Thoracic aorta (tissue), 2 donors: ENCODE measurements at regions not wholly inside any gene's neighbourhood (a gene's known extent, or its start where the extent isn't known, plus 50 kb on each side); places are given as distances from the start of the nearest gene placed in this dataset.

Experiments
- ATAC-seq: fragments of 150-250 bp; one replicate; pipeline ENCODE4 v1.8.0; 2017; ENCODE audit warnings: low read depth; ENCODE audit not compliant: insufficient number of reproducible peaks, low FRiP score
- DNase-seq: peaks from one replicate; pipeline ENCODE4 v3.0.0-alpha.2; 2020; ENCODE audit warnings: low spot score
- H3K27ac ChIP-seq, 2 donors: fragments of 200-600 bp; sonication (generic); 1 replicate in 1 of 2; 2 replicates in 1 of 2; pipeline ENCODE4 v1.5.1; 2016; ENCODE audit warnings: mild to moderate bottlenecking in 2 of 2, moderate library complexity in 2 of 2
- H3K27me3 ChIP-seq: fragments of 200-600 bp; sonication (generic); replicated peaks from 2 replicates; pipeline ENCODE4 v1.6.0; 2016; ENCODE audit warnings: mild to moderate bottlenecking; ENCODE audit not compliant: insufficient read depth
- H3K36me3 ChIP-seq: fragments of 200-600 bp; sonication (generic); one replicate; pipeline ENCODE4 v1.5.1; 2016
- H3K4me1 ChIP-seq, 2 donors: fragments of 200-600 bp; sonication (generic); 1 replicate in 1 of 2; 2 replicates in 1 of 2; pipeline versions ENCODE4 v1.5.1 to v1.6.0; 2016; ENCODE audit warnings: low read depth in 2 of 2, mild to moderate bottlenecking in 1 of 2; ENCODE audit not compliant: control insufficient read depth in 1 of 2
- H3K4me3 ChIP-seq: fragments of 200-600 bp; sonication (generic); 2 replicates; pipeline ENCODE4 v1.5.1; 2016; ENCODE audit warnings: mild to moderate bottlenecking
- H3K9me3 ChIP-seq: fragments of 200-600 bp; sonication (generic); 2 replicates; pipeline ENCODE4 v1.5.1; 2016
- TF ChIP-seq, protein P1 (sequence below): fragments of 200-600 bp; sonication (generic); IDR thresholded peaks from one replicate; pipeline ENCODE4 v1.5.1; 2019; ENCODE audit warnings: antibody characterized with exemption

GRCh38 chr17:70407506-70407905 is 238.2 kb downstream of the KCNJ2 start:
- TF ChIP-seq, protein P1, sequence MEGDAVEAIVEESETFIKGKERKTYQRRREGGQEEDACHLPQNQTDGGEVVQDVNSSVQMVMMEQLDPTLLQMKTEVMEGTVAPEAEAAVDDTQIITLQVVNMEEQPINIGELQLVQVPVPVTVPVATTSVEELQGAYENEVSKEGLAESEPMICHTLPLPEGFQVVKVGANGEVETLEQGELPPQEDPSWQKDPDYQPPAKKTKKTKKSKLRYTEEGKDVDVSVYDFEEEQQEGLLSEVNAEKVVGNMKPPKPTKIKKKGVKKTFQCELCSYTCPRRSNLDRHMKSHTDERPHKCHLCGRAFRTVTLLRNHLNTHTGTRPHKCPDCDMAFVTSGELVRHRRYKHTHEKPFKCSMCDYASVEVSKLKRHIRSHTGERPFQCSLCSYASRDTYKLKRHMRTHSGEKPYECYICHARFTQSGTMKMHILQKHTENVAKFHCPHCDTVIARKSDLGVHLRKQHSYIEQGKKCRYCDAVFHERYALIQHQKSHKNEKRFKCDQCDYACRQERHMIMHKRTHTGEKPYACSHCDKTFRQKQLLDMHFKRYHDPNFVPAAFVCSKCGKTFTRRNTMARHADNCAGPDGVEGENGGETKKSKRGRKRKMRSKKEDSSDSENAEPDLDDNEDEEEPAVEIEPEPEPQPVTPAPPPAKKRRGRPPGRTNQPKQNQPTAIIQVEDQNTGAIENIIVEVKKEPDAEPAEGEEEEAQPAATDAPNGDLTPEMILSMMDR, result no peak
- Histone ChIP-seq H3K4me1 (no peaks in the 10 kb centered on the region), H3K9me3 (no peaks in the 10 kb centered on the region), H3K36me3 (no peaks in the 10 kb centered on the region), H3K27me3 (no peaks in the 10 kb centered on the region), H3K27ac (no peak overlapping the region), H3K4me3 (no peak overlapping the region)
- DNase-seq (no peak), ATAC-seq (no peak)

DNA sequence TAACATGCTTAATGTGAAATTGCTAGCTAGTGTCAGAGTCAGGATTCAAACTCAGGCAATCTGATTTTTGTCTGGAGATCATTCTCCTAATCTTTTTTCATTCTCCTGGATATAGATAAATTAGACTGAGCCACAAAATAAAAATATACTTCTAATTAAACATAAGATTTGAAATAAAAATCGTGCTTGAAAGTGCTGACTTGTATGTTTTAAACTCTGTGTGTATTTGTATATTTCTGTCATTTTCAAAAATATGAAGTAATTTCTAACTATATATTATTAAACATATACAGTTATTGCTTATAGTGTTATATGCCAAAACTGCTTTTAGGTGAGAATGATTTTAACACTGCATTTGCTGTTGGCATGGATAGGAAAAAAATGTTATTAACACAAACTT is 239.4 kb downstream of the KCNJ2 start:
- H3K27me3 ChIP-seq, result no peaks in the 10 kb centered on the region
- no peak overlapping the region for H3K27ac ChIP-seq
- no peaks in the 10 kb centered on the region for H3K4me1 ChIP-seq
- no peaks in the 10 kb centered on the region for H3K36me3 ChIP-seq
- DNase-seq (no peak), ATAC-seq (no peak)
- no peak overlapping the region for H3K4me3 ChIP-seq
- TF ChIP-seq, protein P1, result no peak
- H3K9me3 ChIP-seq, result no peaks in the 10 kb centered on the region

GRCh38 chr17:70414300-70414699 is 245.0 kb downstream of the KCNJ2 start:
- Histone ChIP-seq H3K27ac (no peak overlapping the region), H3K4me1 (no peaks in the 10 kb centered on the region), H3K36me3 (no peaks in the 10 kb centered on the region), H3K4me3 (no peak overlapping the region), H3K9me3 (no peaks in the 10 kb centered on the region), H3K27me3 (no peaks in the 10 kb centered on the region)
- no peak for ATAC-seq
- TF ChIP-seq, protein P1, result no peak
- DNase-seq, result no peak

GRCh38 chr17:70420861-70421445 is 251.6 kb downstream of the KCNJ2 start:
- H3K36me3 ChIP-seq, result no peaks in the 10 kb centered on the region
- H3K27ac ChIP-seq, result no peak overlapping the region
- no peaks in the 10 kb centered on the region for H3K27me3 ChIP-seq
- H3K9me3 ChIP-seq, result no peaks in the 10 kb centered on the region
- TF ChIP-seq, protein P1, result no peak
- no peak for ATAC-seq
- H3K4me3 ChIP-seq, result no peak overlapping the region
- no peaks in the 10 kb centered on the region for H3K4me1 ChIP-seq
- no peak for DNase-seq

DNA sequence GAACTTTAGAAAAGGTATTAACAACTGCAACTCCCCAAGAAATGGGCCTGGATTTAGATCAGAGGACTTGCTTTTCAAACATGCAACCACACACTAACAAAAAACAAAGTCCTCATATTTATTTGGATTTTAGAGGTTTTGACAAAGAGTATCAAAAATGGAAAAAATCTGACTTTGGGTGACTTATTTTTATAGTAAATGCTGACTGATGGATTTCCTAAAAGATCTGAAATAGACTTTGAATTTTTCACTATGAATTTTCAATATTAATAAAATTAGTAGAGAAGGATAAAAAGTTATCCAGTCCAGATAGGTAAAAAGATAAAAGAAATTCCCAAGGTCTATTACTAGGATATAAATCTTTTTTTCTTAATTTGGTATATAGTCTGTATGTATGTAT is 253.5 kb downstream of the KCNJ2 start:
- ATAC-seq, result no peak
- Histone ChIP-seq H3K27ac (no peak overlapping the region), H3K9me3 (no peaks in the 10 kb centered on the region), H3K27me3 (no peaks in the 10 kb centered on the region), H3K4me1 (no peaks in the 10 kb centered on the region), H3K4me3 (no peak overlapping the region), H3K36me3 (no peaks in the 10 kb centered on the region)
- DNase-seq, result no peak
- TF ChIP-seq, protein P1, result no peak
